ENCODE measurements at regions not wholly inside any gene's neighbourhood (a gene's known extent, or its start where the extent isn't known, plus 50 kb on each side); places are given as distances from the start of the nearest gene placed in this dataset.

DNA sequence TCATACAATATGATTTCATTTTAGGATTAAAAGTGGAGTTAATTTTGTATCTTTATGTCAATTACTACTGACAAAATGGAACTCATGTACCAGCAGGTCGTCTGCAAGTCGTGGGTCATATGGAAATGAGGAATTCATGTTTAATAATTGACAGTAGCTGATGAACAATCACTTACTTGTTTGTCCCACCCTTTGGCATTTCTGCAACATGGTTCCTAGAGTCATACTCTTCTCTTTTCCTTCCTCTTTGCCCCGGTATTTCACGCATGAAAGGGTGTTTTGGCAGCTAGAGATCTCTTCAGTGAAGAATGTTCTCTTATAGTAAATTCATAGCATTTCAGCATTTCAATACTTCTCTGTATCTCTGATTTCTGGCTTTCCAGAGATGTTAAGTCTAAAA is 133.3 kb upstream of the SLC24A5 start:
- no peak for TF ChIP-seq POLR2A (IDR thresholded peaks at IDR 0.05)
- TF ChIP-seq, protein P1, sequence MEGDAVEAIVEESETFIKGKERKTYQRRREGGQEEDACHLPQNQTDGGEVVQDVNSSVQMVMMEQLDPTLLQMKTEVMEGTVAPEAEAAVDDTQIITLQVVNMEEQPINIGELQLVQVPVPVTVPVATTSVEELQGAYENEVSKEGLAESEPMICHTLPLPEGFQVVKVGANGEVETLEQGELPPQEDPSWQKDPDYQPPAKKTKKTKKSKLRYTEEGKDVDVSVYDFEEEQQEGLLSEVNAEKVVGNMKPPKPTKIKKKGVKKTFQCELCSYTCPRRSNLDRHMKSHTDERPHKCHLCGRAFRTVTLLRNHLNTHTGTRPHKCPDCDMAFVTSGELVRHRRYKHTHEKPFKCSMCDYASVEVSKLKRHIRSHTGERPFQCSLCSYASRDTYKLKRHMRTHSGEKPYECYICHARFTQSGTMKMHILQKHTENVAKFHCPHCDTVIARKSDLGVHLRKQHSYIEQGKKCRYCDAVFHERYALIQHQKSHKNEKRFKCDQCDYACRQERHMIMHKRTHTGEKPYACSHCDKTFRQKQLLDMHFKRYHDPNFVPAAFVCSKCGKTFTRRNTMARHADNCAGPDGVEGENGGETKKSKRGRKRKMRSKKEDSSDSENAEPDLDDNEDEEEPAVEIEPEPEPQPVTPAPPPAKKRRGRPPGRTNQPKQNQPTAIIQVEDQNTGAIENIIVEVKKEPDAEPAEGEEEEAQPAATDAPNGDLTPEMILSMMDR (IDR thresholded peaks at IDR 0.05): no peak
